Nephron progenitor cell (in vitro differentiated cells): ENCODE measurements at regions not wholly inside any gene's neighbourhood (a gene's known extent, or its start where the extent isn't known, plus 50 kb on each side); places are given as distances from the start of the nearest gene placed in this dataset.

Experiments
- DNase-seq: peaks from one replicate; pipeline ENCODE4 v3.0.0; 2021
- H3K27ac Mint-ChIP-seq: 2 replicates; pipeline ENCODE4 v1.8.0; 2021; ENCODE audit warnings: mild to moderate bottlenecking, moderate library complexity, mixed read lengths
- H3K27me3 Mint-ChIP-seq: 2 replicates; pipeline ENCODE4 v1.8.0; 2021; ENCODE audit warnings: mild to moderate bottlenecking, low read depth, mixed read lengths; ENCODE audit not compliant: poor library complexity
- H3K36me3 Mint-ChIP-seq: 2 replicates; pipeline ENCODE4 v1.8.0; 2021; ENCODE audit warnings: low read depth, mixed read lengths
- H3K4me1 Mint-ChIP-seq: 2 replicates; pipeline ENCODE4 v1.8.0; 2021; ENCODE audit warnings: mixed read lengths
- H3K4me3 Mint-ChIP-seq: 2 replicates; pipeline ENCODE4 v1.8.0; 2021; ENCODE audit warnings: mild to moderate bottlenecking, moderate library complexity, mixed read lengths
- H3K9me3 Mint-ChIP-seq: 2 replicates; pipeline ENCODE4 v1.8.0; 2021; ENCODE audit warnings: mild to moderate bottlenecking, moderate library complexity, mixed read lengths
- TF ChIP-seq, protein P1 (sequence below): fragments of 200-600 bp; sonication (generic); IDR thresholded peaks from 2 replicates; pipeline ENCODE4 v1.5.0; 2021; ENCODE audit warnings: antibody characterized with exemption

DNA sequence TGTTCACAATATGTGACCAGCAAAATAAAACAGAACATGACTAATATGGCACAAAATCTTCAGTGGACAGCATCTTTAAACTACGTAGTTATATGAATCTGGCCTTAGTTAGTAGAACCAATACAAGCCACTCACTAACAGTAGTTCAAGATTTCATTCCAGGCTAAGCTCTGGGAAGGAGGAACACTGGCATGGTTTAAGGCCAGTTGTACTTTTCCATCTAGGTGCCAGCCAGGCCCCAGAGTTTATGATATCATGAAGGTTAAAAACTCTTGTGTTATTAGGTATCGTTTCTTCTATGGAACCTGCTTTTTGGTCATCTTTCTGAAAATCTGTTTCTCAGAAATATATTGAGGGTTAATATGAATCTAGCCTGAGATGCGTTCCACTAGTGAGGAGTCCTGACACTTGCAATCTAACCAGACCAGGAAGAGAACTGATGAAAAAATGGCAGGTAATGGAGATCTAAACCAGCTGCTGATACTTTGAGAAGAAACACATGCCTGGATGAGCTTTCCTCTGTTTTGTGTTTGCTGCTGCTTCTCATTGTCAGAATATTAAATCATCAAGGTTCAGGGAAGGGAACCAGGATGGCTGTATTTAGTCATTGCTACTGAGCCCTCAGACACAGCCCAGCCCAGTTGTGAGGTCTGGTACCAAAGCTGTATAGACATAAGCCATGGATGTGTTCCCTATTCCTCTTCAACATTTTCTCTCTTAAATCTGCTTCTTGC, 182.8 kb upstream of the SETBP1 start:
- Mint-ChIP-seq H3K4me1 (peaks cover 35% of the 10 kb centered on the region), H3K36me3 (no peaks in the 10 kb centered on the region)

DNA sequence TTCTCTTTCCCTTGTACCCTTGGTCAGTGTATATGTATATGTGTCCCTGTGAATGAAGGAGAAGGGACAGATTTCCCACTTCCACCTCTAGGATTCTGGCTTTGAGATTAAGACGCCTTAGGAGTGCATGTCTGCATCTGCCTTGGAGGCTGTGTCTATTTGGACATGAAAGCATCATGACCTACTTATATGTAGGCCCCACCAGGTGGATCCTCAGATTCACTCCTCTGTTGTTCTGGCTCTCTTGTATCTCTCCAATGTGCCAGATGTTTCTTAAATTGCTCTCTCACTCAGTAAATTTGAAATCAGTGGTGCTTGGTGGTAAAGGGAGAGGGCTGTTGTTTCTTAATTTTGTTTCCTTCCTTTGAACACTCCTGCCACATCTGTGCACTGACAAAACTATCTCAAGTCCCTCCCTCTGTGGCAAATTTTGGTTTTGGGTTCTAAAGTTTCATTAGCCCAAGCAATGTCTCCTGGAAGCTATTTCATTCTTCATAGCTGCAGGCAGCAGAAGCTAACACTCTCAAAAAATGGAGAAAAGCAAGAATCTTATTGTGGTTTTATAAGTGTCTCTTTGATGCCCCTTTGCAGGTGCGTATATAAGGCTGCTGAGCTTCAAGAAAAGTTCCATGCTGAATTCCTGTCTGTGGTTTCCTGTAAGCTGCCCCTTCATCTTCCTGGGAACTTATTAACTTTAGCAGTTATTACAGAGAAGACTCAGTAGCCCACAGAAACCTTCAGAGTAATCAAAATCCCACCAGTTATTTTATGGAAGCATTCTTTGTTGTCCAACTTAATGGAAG, 179.7 kb upstream of the SETBP1 start:
- Mint-ChIP-seq H3K4me3 (no peak overlapping the region), H3K9me3 (no peaks in the 10 kb centered on the region), H3K36me3 (no peaks in the 10 kb centered on the region), H3K27ac (no peak overlapping the region), H3K27me3 (peaks cover 4% of the 10 kb centered on the region), H3K4me1 (peaks cover 26% of the 10 kb centered on the region)
- no peak for DNase-seq
- TF ChIP-seq, protein P1, sequence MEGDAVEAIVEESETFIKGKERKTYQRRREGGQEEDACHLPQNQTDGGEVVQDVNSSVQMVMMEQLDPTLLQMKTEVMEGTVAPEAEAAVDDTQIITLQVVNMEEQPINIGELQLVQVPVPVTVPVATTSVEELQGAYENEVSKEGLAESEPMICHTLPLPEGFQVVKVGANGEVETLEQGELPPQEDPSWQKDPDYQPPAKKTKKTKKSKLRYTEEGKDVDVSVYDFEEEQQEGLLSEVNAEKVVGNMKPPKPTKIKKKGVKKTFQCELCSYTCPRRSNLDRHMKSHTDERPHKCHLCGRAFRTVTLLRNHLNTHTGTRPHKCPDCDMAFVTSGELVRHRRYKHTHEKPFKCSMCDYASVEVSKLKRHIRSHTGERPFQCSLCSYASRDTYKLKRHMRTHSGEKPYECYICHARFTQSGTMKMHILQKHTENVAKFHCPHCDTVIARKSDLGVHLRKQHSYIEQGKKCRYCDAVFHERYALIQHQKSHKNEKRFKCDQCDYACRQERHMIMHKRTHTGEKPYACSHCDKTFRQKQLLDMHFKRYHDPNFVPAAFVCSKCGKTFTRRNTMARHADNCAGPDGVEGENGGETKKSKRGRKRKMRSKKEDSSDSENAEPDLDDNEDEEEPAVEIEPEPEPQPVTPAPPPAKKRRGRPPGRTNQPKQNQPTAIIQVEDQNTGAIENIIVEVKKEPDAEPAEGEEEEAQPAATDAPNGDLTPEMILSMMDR, result no peak

More for the DNA sequence above, 182.8 kb upstream of the SETBP1 start:
- peaks cover 8% of the 10 kb centered on the region for H3K9me3 Mint-ChIP-seq
- peaks cover 4% of the 10 kb centered on the region for H3K27me3 Mint-ChIP-seq
- H3K27ac Mint-ChIP-seq, result no peak overlapping the region
- DNase-seq, result no peak
- no peak overlapping the region for H3K4me3 Mint-ChIP-seq
- TF ChIP-seq, protein P1, result no peak

DNA sequence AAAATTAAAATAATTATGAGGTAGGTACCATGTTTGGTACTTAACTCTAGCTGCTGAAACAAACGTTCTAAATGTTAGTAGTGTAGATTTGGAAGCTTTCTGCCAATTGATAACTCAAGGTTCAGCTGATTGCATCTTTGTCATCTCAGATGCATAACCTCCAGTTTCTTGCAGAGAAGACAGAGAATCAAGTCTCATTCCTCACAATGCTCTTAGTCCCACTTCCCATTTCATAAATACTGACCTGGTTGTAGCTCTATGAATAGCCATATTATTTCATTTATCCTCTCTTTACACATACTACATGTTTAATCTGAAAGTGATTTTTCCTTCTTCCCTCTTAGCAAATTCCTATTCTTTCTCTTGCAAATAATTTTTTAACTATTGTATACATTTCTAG, 178.5 kb upstream of the SETBP1 start:
- no peaks in the 10 kb centered on the region for H3K36me3 Mint-ChIP-seq
- peaks cover 4% of the 10 kb centered on the region for H3K27me3 Mint-ChIP-seq
- no peak for DNase-seq
- no peak overlapping the region for H3K27ac Mint-ChIP-seq
- TF ChIP-seq, protein P1, result no peak
- H3K9me3 Mint-ChIP-seq, result no peaks in the 10 kb centered on the region
- no peak overlapping the region for H3K4me3 Mint-ChIP-seq
- peaks cover 15% of the 10 kb centered on the region for H3K4me1 Mint-ChIP-seq

- no peak overlapping the region for H3K27ac Mint-ChIP-seq
- TF ChIP-seq, protein P1, result no peak
- H3K27me3 Mint-ChIP-seq, result peaks cover 4% of the 10 kb centered on the region
- H3K36me3 Mint-ChIP-seq, result no peaks in the 10 kb centered on the region
- H3K4me3 Mint-ChIP-seq, result no peak overlapping the region
- no peak for DNase-seq
- no peaks in the 10 kb centered on the region for H3K9me3 Mint-ChIP-seq
- H3K4me1 Mint-ChIP-seq, result peaks cover 10% of the 10 kb centered on the region
Observed at GRCh38 chr18:44502790-44503189, 177.9 kb upstream of the SETBP1 start.

DNA sequence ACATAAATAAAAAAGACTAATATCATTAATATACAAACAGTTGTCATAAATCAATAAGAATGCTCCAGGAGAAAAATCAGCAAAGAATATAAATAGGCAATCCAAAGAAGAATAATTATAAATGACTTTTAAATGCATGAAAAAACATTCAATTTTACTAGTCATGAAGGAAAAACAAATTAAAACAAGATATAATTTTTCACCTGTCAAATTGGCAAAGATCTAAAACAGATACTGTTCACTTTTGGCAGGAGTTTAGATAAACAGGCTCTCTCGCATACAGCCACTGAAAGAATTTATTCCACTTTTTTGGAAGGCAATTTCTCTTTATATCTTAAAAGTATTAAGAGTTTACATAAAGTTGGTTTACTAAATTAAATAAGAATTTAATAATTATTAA, 176.8 kb upstream of the SETBP1 start:
- peaks cover 4% of the 10 kb centered on the region for H3K27me3 Mint-ChIP-seq
- no peak overlapping the region for H3K27ac Mint-ChIP-seq
- DNase-seq, result no peak
- H3K9me3 Mint-ChIP-seq, result no peaks in the 10 kb centered on the region
- no peak overlapping the region for H3K4me3 Mint-ChIP-seq
- no peaks in the 10 kb centered on the region for H3K4me1 Mint-ChIP-seq
- TF ChIP-seq, protein P1, result no peak
- no peaks in the 10 kb centered on the region for H3K36me3 Mint-ChIP-seq
